ENCODE measurements at regions not wholly inside any gene's neighbourhood (a gene's known extent, or its start where the extent isn't known, plus 50 kb on each side); places are given as distances from the start of the nearest gene placed in this dataset.

DNA sequence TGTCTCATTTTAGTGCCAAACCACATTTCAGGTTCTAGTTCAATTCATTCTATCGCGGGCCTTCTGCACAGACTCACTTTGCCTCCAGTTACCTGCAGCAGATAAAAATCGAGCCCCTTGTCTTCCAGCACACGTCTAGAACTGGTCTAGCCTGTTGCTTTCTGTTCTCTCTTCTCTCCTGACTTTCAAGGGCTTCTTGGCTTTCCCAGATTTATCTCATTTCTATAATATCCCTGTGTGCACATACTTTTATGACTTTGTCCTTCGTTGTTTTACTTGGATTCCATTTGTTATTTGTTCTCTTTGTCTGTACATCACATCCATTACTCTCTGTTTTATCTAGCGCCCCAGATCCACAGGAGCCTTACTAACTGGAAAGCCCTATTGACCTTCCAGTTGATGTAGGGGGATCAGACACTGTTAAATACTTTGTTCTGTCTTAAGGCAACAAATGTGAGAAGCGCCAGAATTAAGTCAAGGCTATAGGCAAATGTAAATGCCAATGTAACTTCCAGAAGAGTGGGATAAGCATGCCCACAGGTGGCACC lies 284.5 kb upstream of the ADGRL4 start:
- Histone ChIP-seq H4K5ac (ENCODE audit: insufficient read length, low read depth, low read length) (no peak overlapping the region), H3K23ac (ENCODE audit: insufficient read length) (no peak overlapping the region), H3K4me3 (ENCODE audit: extremely low read depth in 1 of 4, insufficient read depth in 2 of 4, low read depth in 3 of 4, low read length in 4 of 4) (no peak overlapping the region), H3K56ac (replicated peaks; ENCODE audit: insufficient read length, low read depth, low read length) (no peak overlapping the region), H3K9ac (replicated peaks in 1 of 4; ENCODE audit: extremely low read depth in 1 of 4, low read depth in 3 of 4, low read length in 3 of 4) (no peak overlapping the region), H3K4ac (replicated peaks; ENCODE audit: insufficient read length, low read depth, low read length) (no peak overlapping the region), H3K14ac (ENCODE audit: insufficient read length) (no peak overlapping the region), H3K27me3 (replicated peaks in 1 of 4; ENCODE audit: control insufficient read depth in 3 of 4, extremely low read depth in 1 of 4, insufficient read depth in 3 of 4, low read length in 3 of 4) (no peaks in the 10 kb centered on the region), H3K4me1 (replicated peaks in 1 of 4; ENCODE audit: control insufficient read depth in 3 of 4, insufficient read depth in 4 of 4, low read length in 3 of 4) (no peaks in the 10 kb centered on the region), H2BK20ac (ENCODE audit: low read length) (no peak overlapping the region), H3K4me2 (ENCODE audit: insufficient read depth in 1 of 2, low read depth in 2 of 2, low read length in 2 of 2) (no peak overlapping the region), H3K36me3 (ENCODE audit: control insufficient read depth in 2 of 4, insufficient read depth in 4 of 4, low read length in 3 of 4) (no peaks in the 10 kb centered on the region), H3K9me3 (ENCODE audit: insufficient read depth in 2 of 2, low read depth in 1 of 2, low read length in 1 of 2) (no peaks in the 10 kb centered on the region), H3K79me2 (ENCODE audit: control insufficient read depth in 1 of 2, insufficient read depth in 2 of 2, low read length in 2 of 2) (no peaks in the 10 kb centered on the region), H4K20me1 (replicated peaks in 1 of 2; ENCODE audit: control insufficient read depth in 1 of 2, insufficient read depth in 2 of 2, low read length in 2 of 2) (no peaks in the 10 kb centered on the region), H2BK120ac (replicated peaks; ENCODE audit: low read depth, low read length) (peak overlapping the region; percentile 18), H4K91ac (replicated peaks; ENCODE audit: insufficient read length, low read length) (no peak overlapping the region), H2BK15ac (ENCODE audit: low read length) (no peak overlapping the region), H2AK5ac (ENCODE audit: low read depth, low read length) (no peak overlapping the region), H2BK5ac (ENCODE audit: low read depth, low read length) (no peak overlapping the region), H2BK12ac (ENCODE audit: low read depth, low read length) (no peak overlapping the region), H3K23me2 (ENCODE audit: low read depth, low read length) (no peaks in the 10 kb centered on the region), H3K79me1 (ENCODE audit: low read depth, low read length) (no peaks in the 10 kb centered on the region), H4K8ac (ENCODE audit: extremely low read depth, insufficient read depth, low read length) (no peak overlapping the region), H3K18ac (ENCODE audit: extremely low read depth, low read length) (no peak overlapping the region), H2AFZ (ENCODE audit: low read length) (no peak overlapping the region), H3K27ac (ENCODE audit: low read depth, low read length) (no peak overlapping the region)
- ChIA-PET CTCF (ENCODE audit: partially characterized antibody) (no interaction called here), POLR2A (ENCODE audit: partially characterized antibody) (no interaction called here)
- TF ChIP-seq SP1 (IDR thresholded peaks at IDR 0.05; ENCODE audit: low read depth, low read length) (no peak), RAD21 (IDR thresholded peaks at IDR 0.05 in 1 of 2, conservative IDR thresholded peaks at IDR 0.05 in 1 of 2; ENCODE audit: low read depth in 2 of 2, low read length in 2 of 2) (no peak)
- 89% methylated on average over 7 of the region's 7 CpGs; no CpG with 5 or more reads in 1 of the 2 experiments for WGBS, 2 experiments (ENCODE audit: extremely low coverage in 1 of 2, insufficient coverage in 1 of 2, insufficient read length in 1 of 2, insufficient replicate concordance in 2 of 2, low coverage in 1 of 2, low lambda C conversion rate in 2 of 2, missing lambda C conversion rate in 1 of 2)
- no peak for FAIRE-seq
- DNase-seq (ENCODE audit: low read depth in 1 of 2, low spot score in 2 of 2) = no peak

Measured in H1 (cell line).